Smooth muscle cell (in vitro differentiated cells): ENCODE measurements at regions not wholly inside any gene's neighbourhood (a gene's known extent, or its start where the extent isn't known, plus 50 kb on each side); places are given as distances from the start of the nearest gene placed in this dataset.

Experiments used
- DNase-seq: peaks from one replicate; lab custom pipeline; 2025; ENCODE audit not compliant: unreplicated experiment; lab: John Stamatoyannopoulos, UW
- H2AFZ ChIP-seq: fragments of 200-600 bp; sonication (generic); 2 replicates; pipeline ENCODE4 v1.6.0; 2016; ENCODE audit warnings: antibody characterized with exemption, low read depth, mild to moderate bottlenecking
- H3F3A ChIP-seq: fragments of 200-600 bp; sonication (generic); 2 replicates; pipeline ENCODE4 v1.6.0; 2017; ENCODE audit warnings: antibody characterized with exemption, low read depth
- H3K27ac ChIP-seq: fragments of 200-600 bp; sonication (generic); 2 replicates; pipeline ENCODE4 v1.5.1; 2016; ENCODE audit warnings: low read depth, mild to moderate bottlenecking
- H3K27me3 ChIP-seq: fragments of 200-600 bp; sonication (generic); 2 replicates; pipeline ENCODE4 v1.6.1; 2016; ENCODE audit warnings: low read depth, mild to moderate bottlenecking
- H3K36me3 ChIP-seq: fragments of 200-600 bp; sonication (generic); 2 replicates; pipeline ENCODE4 v1.5.1; 2016; ENCODE audit warnings: low read depth
- H3K4me1 ChIP-seq: fragments of 200-600 bp; sonication (generic); 2 replicates; pipeline ENCODE4 v1.5.1; 2016; ENCODE audit warnings: low read depth
- H3K4me2 ChIP-seq: fragments of 200-600 bp; sonication (generic); 2 replicates; pipeline ENCODE4 v1.6.0; 2016; ENCODE audit warnings: mild to moderate bottlenecking
- H3K4me3 ChIP-seq: fragments of 200-600 bp; sonication (generic); 2 replicates; pipeline ENCODE4 v1.5.1; 2016; ENCODE audit warnings: mild to moderate bottlenecking
- H3K79me2 ChIP-seq: fragments of 200-600 bp; sonication (generic); 2 replicates; pipeline ENCODE4 v1.6.0; 2016; ENCODE audit warnings: low read depth, mild to moderate bottlenecking
- H3K9ac ChIP-seq: fragments of 200-600 bp; sonication (generic); 2 replicates; pipeline ENCODE4 v1.6.0; 2016; ENCODE audit warnings: low read depth
- H3K9me3 ChIP-seq: fragments of 200-600 bp; sonication (generic); replicated peaks from 2 replicates; pipeline ENCODE4 v1.5.1; 2016; ENCODE audit warnings: low read depth
- H4K20me1 ChIP-seq: fragments of 200-600 bp; sonication (generic); 2 replicates; pipeline ENCODE4 v1.6.0; 2016; ENCODE audit warnings: low read depth
- WGBS: methylation state at CpG from one replicate; pipeline ENCODE4 v1.1.7; 2016; ENCODE audit warnings: low lambda C conversion rate; 5-methylcytosine and 5-hydroxymethylcytosine counted together
- TF ChIP-seq, protein P1 (sequence below): fragments of 200-600 bp; sonication (generic); IDR thresholded peaks from 2 replicates; pipeline ENCODE4 v1.5.1; 2017; ENCODE audit warnings: borderline replicate concordance, mild to moderate bottlenecking, antibody characterized with exemption; ENCODE audit not compliant: insufficient read depth, poor library complexity, severe bottlenecking

DNA sequence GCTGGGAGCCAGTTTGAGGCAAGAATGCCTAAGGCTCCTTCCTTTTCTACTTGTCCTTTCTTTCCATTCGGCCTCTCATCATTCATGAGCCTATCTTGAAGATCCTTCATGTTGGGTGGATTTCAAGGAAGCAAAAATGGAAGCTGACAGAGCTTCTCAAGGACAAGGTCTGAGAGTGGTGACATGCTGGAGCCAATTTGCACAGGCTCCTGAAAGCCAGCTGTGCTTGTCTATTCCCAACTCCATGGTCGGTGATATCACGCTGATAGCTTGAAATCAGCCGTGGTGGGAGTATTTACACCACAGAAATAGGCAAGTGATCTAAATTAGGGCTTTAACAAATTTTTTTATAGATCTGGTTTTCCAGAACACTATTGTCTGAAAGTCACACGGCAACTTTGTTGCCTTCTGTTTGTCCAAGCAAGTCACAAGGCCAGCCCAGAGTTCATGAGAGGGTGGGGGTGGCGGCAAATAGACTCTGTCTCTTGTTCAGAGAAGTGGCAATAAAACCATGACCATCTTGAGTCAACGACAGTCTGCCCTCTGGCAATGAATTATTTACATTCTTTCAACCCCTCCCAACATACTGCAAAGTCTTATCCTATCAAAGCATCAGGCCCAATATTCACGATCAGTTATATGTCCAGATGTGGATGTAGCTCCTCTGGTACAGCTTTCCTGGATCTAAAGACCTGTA, 49.9 kb upstream of the SLC35F5 start:
- Histone ChIP-seq H3K27ac (no peak overlapping the region), H3K27me3 (no peaks in the 10 kb centered on the region), H3K4me1 (no peaks in the 10 kb centered on the region), H3K9me3 (no peaks in the 10 kb centered on the region), H3K79me2 (no peaks in the 10 kb centered on the region), H4K20me1 (no peaks in the 10 kb centered on the region), H3F3A (no peaks in the 10 kb centered on the region), H3K4me2 (no peak overlapping the region), H2AFZ (no peak overlapping the region), H3K36me3 (no peaks in the 10 kb centered on the region), H3K9ac (no peak overlapping the region), H3K4me3 (no peak overlapping the region)
- TF ChIP-seq, protein P1, sequence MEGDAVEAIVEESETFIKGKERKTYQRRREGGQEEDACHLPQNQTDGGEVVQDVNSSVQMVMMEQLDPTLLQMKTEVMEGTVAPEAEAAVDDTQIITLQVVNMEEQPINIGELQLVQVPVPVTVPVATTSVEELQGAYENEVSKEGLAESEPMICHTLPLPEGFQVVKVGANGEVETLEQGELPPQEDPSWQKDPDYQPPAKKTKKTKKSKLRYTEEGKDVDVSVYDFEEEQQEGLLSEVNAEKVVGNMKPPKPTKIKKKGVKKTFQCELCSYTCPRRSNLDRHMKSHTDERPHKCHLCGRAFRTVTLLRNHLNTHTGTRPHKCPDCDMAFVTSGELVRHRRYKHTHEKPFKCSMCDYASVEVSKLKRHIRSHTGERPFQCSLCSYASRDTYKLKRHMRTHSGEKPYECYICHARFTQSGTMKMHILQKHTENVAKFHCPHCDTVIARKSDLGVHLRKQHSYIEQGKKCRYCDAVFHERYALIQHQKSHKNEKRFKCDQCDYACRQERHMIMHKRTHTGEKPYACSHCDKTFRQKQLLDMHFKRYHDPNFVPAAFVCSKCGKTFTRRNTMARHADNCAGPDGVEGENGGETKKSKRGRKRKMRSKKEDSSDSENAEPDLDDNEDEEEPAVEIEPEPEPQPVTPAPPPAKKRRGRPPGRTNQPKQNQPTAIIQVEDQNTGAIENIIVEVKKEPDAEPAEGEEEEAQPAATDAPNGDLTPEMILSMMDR, result no peak
- DNase-seq, result no peak
- 65% methylated on average over 8 of the region's 8 CpGs for WGBS
